Cardiac fibroblast (primary cell): ENCODE measurements at regions not wholly inside any gene's neighbourhood (a gene's known extent, or its start where the extent isn't known, plus 50 kb on each side); places are given as distances from the start of the nearest gene placed in this dataset.
"Not testable (repeated sequence)": the region's sequence is repeated elsewhere in the genome, so short reads cannot be mapped to it uniquely, and the experiment has no call there.

ENCODE experiments used
- DNase-seq, 2 donors: peaks; one replicate each; pipeline versions ENCODE4 v3.0.0 to v3.0.0-alpha.2; 2010; ENCODE audit warnings: low read depth in 2 of 2
- H3K4me3 ChIP-seq, 2 donors: replicated peaks in 1 of 2; 1 replicate in 1 of 2; 2 replicates in 1 of 2; pipeline ENCODE4 v1.5.1; 2011; ENCODE audit warnings: low read depth in 2 of 2, low read length in 2 of 2, mild to moderate bottlenecking in 2 of 2, moderate library complexity in 1 of 2
- CTCF ChIP-seq: IDR thresholded peaks from one replicate; pipeline ENCODE4 v1.5.1; 2011; ENCODE audit warnings: low read depth, mild to moderate bottlenecking, low read length, inconsistent platforms

GRCh38 chr2:236783417-236784020, 213.9 kb downstream of the ACKR3 start:
- no peak for DNase-seq
- no peak overlapping the region for H3K4me3 ChIP-seq
- TF ChIP-seq CTCF = no peak

GRCh38 chr2:236785611-236786057, 216.0 kb downstream of the ACKR3 start:
- peak; percentile 32 to 71 for DNase-seq
- no peak overlapping the region for H3K4me3 ChIP-seq
- no peak for TF ChIP-seq CTCF

- no peak for DNase-seq
- TF ChIP-seq CTCF = no peak
These were observed 217.1 kb downstream of the ACKR3 start for GRCh38 chr2:236786751-236787150.

GRCh38 chr2:236787376-236787775, 217.8 kb downstream of the ACKR3 start:
- not testable (repeated sequence) for DNase-seq, H3K4me3 ChIP-seq

More at GRCh38 chr2:236786751-236787150, 217.1 kb downstream of the ACKR3 start:
- no peak overlapping the region for H3K4me3 ChIP-seq

- H3K4me3 ChIP-seq = no peak overlapping the region
- DNase-seq = no peak
- TF ChIP-seq CTCF = no peak
These were observed 218.3 kb downstream of the ACKR3 start for GRCh38 chr2:236787885-236788284.

GRCh38 chr2:236790963-236791362, 221.3 kb downstream of the ACKR3 start:
- TF ChIP-seq CTCF = no peak
- DNase-seq = no peak
- no peak overlapping the region for H3K4me3 ChIP-seq

- no peak for TF ChIP-seq CTCF
- no peak for DNase-seq
- no peak overlapping the region for H3K4me3 ChIP-seq
These were observed 223.7 kb downstream of the ACKR3 start for GRCh38 chr2:236793023-236794011.
